ENCODE measurements at regions not wholly inside any gene's neighbourhood (a gene's known extent, or its start where the extent isn't known, plus 50 kb on each side); places are given as distances from the start of the nearest gene placed in this dataset.
"Not testable (repeated sequence)": the region's sequence is repeated elsewhere in the genome, so short reads cannot be mapped to it uniquely, and the experiment has no call there.

DNA sequence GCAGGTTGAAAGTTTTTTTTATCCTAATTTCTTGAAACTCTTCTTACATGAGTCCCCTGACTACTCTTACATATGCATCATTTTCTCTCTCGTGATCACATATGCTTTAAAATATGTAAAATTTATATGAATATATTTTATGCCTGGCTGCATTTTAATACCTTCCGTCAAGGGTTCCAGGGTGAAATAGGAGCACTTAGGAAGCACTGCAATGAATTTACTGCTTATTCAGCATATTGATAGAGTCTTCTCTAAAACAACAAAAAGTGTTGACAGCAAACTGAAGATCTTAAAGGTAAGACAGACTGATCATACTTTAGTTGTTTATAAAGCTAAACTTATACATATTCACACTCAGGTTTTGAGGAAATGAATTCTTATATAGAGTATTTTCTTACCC is 1191.6 kb upstream of the CRIM1 start:
- ATAC-seq (ENCODE audit: low FRiP score) (no peak), DNase-seq (no peak)
- 83 to 90% methylated on average over 2 of the region's 2 CpGs for WGBS, 2 donors
- intact Hi-C loops (cut with DNase I): no loop called here
- H3K4me3 ChIP-seq (ENCODE audit: low read length in 2 of 2): no peak overlapping the region
- H3K9me3 ChIP-seq (ENCODE audit: control insufficient read depth, low read length): no peaks in the 10 kb centered on the region
- no peaks in the 10 kb centered on the region for H3K27me3 ChIP-seq (ENCODE audit: control insufficient read depth in 1 of 2, insufficient read depth in 2 of 2, low read length in 1 of 2)
- H3K36me3 ChIP-seq (ENCODE audit: control insufficient read depth in 1 of 2, insufficient read depth in 2 of 2, low read length in 1 of 2): no peaks in the 10 kb centered on the region
- H3K4me1 ChIP-seq (ENCODE audit: control insufficient read depth in 1 of 2, insufficient read depth in 2 of 2, low read length in 2 of 2): no peaks in the 10 kb centered on the region
- H3K27ac ChIP-seq (ENCODE audit: low read depth in 1 of 2, low read length in 2 of 2): no peak overlapping the region

DNA sequence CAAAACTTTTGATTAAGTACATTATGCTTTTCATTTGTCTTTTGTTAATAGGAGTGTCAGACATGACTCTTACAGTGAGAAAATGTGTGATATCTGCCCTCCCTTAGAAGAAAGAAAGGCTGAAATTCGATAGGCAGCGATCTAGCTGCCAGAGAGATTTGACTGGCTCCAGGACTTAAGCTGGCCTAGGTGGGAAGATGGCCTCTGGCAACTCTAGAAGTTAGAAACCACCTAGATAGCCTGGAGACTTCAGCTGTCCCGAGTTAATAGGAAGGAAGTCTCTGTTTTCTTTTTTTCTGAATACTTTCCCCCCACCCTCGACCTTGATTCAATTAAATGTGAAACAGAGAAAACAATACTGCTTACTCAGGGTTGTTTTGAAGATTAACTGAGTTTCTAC is 1194.7 kb upstream of the CRIM1 start:
- intact Hi-C loops (cut with DNase I): no loop called here

GRCh38 chr2:35125871-35126270 is 1229.7 kb upstream of the CRIM1 start:
- intact Hi-C loops (cut with DNase I): no loop called here
- no peaks in the 10 kb centered on the region for H3K36me3 ChIP-seq (ENCODE audit: control insufficient read depth in 1 of 2, insufficient read depth in 2 of 2, low read length in 1 of 2)
- H3K27me3 ChIP-seq (ENCODE audit: control insufficient read depth in 1 of 2, insufficient read depth in 2 of 2, low read length in 1 of 2): no peaks in the 10 kb centered on the region
- no peaks in the 10 kb centered on the region for H3K4me1 ChIP-seq (ENCODE audit: control insufficient read depth in 1 of 2, insufficient read depth in 2 of 2, low read length in 2 of 2)
- DNase-seq (no peak), ATAC-seq (ENCODE audit: low FRiP score) (no peak)
- H3K4me3 ChIP-seq (ENCODE audit: low read length in 2 of 2): no peak overlapping the region
- no peaks in the 10 kb centered on the region for H3K9me3 ChIP-seq (ENCODE audit: control insufficient read depth, low read length)
- 86 to 88% methylated on average over 1 of the region's 1 CpG for WGBS, 2 donors
- no peak overlapping the region for H3K27ac ChIP-seq (ENCODE audit: low read depth in 1 of 2, low read length in 2 of 2)

More for the DNA sequence above, 1194.7 kb upstream of the CRIM1 start:
- WGBS, 2 donors: 51 to 53% methylated on average over 4 of the region's 4 CpGs
- ATAC-seq (ENCODE audit: low FRiP score): no peak
- Histone ChIP-seq H3K4me3 (ENCODE audit: low read length in 2 of 2) (no peak overlapping the region), H3K27me3 (ENCODE audit: control insufficient read depth in 1 of 2, insufficient read depth in 2 of 2, low read length in 1 of 2) (no peaks in the 10 kb centered on the region), H3K36me3 (ENCODE audit: control insufficient read depth in 1 of 2, insufficient read depth in 2 of 2, low read length in 1 of 2) (no peaks in the 10 kb centered on the region), H3K4me1 (ENCODE audit: control insufficient read depth in 1 of 2, insufficient read depth in 2 of 2, low read length in 2 of 2) (no peaks in the 10 kb centered on the region), H3K27ac (ENCODE audit: low read depth in 1 of 2, low read length in 2 of 2) (no peak overlapping the region), H3K9me3 (ENCODE audit: control insufficient read depth, low read length) (no peaks in the 10 kb centered on the region)
- no peak for DNase-seq

GRCh38 chr2:35125278-35125677 is 1230.3 kb upstream of the CRIM1 start:
- no peaks in the 10 kb centered on the region for H3K4me1 ChIP-seq (ENCODE audit: control insufficient read depth in 1 of 2, insufficient read depth in 2 of 2, low read length in 2 of 2)
- ATAC-seq (ENCODE audit: low FRiP score): no peak
- no peak overlapping the region for H3K4me3 ChIP-seq (ENCODE audit: low read length in 2 of 2)
- no peaks in the 10 kb centered on the region for H3K27me3 ChIP-seq (ENCODE audit: control insufficient read depth in 1 of 2, insufficient read depth in 2 of 2, low read length in 1 of 2)
- 85 to 87% methylated on average over 4 of the region's 4 CpGs for WGBS, 2 donors
- intact Hi-C loops (cut with DNase I): no loop called here
- H3K27ac ChIP-seq (ENCODE audit: low read depth in 1 of 2, low read length in 2 of 2): no peak overlapping the region
- no peaks in the 10 kb centered on the region for H3K9me3 ChIP-seq (ENCODE audit: control insufficient read depth, low read length)
- no peak for DNase-seq
- H3K36me3 ChIP-seq (ENCODE audit: control insufficient read depth in 1 of 2, insufficient read depth in 2 of 2, low read length in 1 of 2): no peaks in the 10 kb centered on the region

DNA sequence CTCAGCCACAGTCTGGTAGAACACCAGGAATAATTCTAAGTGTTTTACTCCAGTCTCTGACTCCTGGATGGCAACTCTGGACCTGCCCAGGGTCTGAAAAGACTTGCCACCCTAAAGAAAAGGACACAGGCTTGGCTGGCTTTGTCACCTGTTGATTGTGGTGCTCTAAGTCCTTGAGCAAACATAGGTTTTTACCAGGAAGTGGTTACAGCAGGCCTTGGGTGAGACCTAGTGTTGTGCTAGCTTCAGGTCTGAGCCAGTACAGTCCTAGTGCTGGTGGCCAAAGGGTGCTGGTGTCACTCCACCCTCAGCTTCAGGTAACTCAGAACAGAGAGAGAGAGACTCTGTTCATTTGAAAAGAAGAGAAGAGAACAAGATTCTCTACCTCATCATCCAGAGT is 1239.4 kb upstream of the CRIM1 start:
- Histone ChIP-seq H3K36me3 (ENCODE audit: control insufficient read depth in 1 of 2, insufficient read depth in 2 of 2, low read length in 1 of 2) (no peaks in the 10 kb centered on the region), H3K27me3 (ENCODE audit: control insufficient read depth in 1 of 2, insufficient read depth in 2 of 2, low read length in 1 of 2) (no peaks in the 10 kb centered on the region), H3K27ac (ENCODE audit: low read depth in 1 of 2, low read length in 2 of 2) (no peak overlapping the region), H3K4me1 (ENCODE audit: control insufficient read depth in 1 of 2, insufficient read depth in 2 of 2, low read length in 2 of 2) (no peaks in the 10 kb centered on the region), H3K9me3 (ENCODE audit: control insufficient read depth, low read length) (peaks cover 3% of the 10 kb centered on the region), H3K4me3 (ENCODE audit: low read length in 2 of 2) (no peak overlapping the region)
- intact Hi-C loops (cut with DNase I): no loop called here
- DNase-seq (no peak), ATAC-seq (ENCODE audit: low FRiP score) (no peak)

GRCh38 chr2:35114765-35115164 is 1240.8 kb upstream of the CRIM1 start:
- WGBS, 2 donors: 55 to 56% methylated on average over 2 of the region's 2 CpGs
- Histone ChIP-seq H3K9me3 (ENCODE audit: control insufficient read depth, low read length) (peaks cover 3% of the 10 kb centered on the region), H3K27me3 (ENCODE audit: control insufficient read depth in 1 of 2, insufficient read depth in 2 of 2, low read length in 1 of 2) (no peaks in the 10 kb centered on the region), H3K4me1 (ENCODE audit: control insufficient read depth in 1 of 2, insufficient read depth in 2 of 2, low read length in 2 of 2) (no peaks in the 10 kb centered on the region), H3K27ac (ENCODE audit: low read depth in 1 of 2, low read length in 2 of 2) (no peak overlapping the region), H3K36me3 (ENCODE audit: control insufficient read depth in 1 of 2, insufficient read depth in 2 of 2, low read length in 1 of 2) (no peaks in the 10 kb centered on the region), H3K4me3 (ENCODE audit: low read length in 2 of 2) (no peak overlapping the region)
- intact Hi-C loops (cut with DNase I): no loop called here
- ATAC-seq (ENCODE audit: low FRiP score) (no peak), DNase-seq (no peak)

- H3K27me3 ChIP-seq (ENCODE audit: control insufficient read depth in 1 of 2, insufficient read depth in 2 of 2, low read length in 1 of 2); ATAC-seq (ENCODE audit: low FRiP score); intact Hi-C loops (cut with DNase I); H3K36me3 ChIP-seq (ENCODE audit: control insufficient read depth in 1 of 2, insufficient read depth in 2 of 2, low read length in 1 of 2); H3K4me1 ChIP-seq (ENCODE audit: control insufficient read depth in 1 of 2, insufficient read depth in 2 of 2, low read length in 2 of 2); H3K27ac ChIP-seq (ENCODE audit: low read depth in 1 of 2, low read length in 2 of 2); H3K9me3 ChIP-seq (ENCODE audit: control insufficient read depth, low read length); H3K4me3 ChIP-seq (ENCODE audit: low read length in 2 of 2); DNase-seq: not testable (repeated sequence)
- 76 to 89% methylated on average over 2 to 10 of the region's 10 CpGs for WGBS, 2 donors
Measured at GRCh38 chr2:35112367-35112766, 1243.2 kb upstream of the CRIM1 start.

DNA sequence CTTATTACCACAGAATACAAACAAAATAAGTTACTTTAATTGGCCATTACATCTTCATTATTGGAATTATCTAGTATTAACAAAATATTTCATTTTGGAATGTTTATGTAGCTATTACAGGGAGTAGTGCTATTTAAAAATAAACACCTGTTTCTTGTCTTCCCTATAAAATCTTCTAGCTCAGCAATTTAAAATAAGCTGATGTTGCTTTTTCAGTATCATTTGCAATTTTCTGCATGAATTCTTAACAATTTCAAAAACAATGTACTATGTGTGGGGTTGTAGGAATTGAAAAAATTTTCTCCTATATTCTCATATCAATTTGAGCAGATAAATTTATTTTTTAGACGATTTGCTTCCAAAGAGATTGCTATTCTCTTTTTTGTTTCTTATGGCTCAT is 1251.3 kb upstream of the CRIM1 start:
- no peaks in the 10 kb centered on the region for H3K27me3 ChIP-seq (ENCODE audit: control insufficient read depth in 1 of 2, insufficient read depth in 2 of 2, low read length in 1 of 2)
- H3K4me3 ChIP-seq (ENCODE audit: low read length in 2 of 2): no peak overlapping the region
- WGBS, 2 donors: 71 to 82% methylated on average over 1 of the region's 1 CpG
- H3K9me3 ChIP-seq (ENCODE audit: control insufficient read depth, low read length): no peaks in the 10 kb centered on the region
- no peaks in the 10 kb centered on the region for H3K36me3 ChIP-seq (ENCODE audit: control insufficient read depth in 1 of 2, insufficient read depth in 2 of 2, low read length in 1 of 2)
- intact Hi-C loops (cut with DNase I): no loop called here
- no peak for DNase-seq
- H3K27ac ChIP-seq (ENCODE audit: low read depth in 1 of 2, low read length in 2 of 2): no peak overlapping the region
- H3K4me1 ChIP-seq (ENCODE audit: control insufficient read depth in 1 of 2, insufficient read depth in 2 of 2, low read length in 2 of 2): no peaks in the 10 kb centered on the region
- no peak for ATAC-seq (ENCODE audit: low FRiP score)

GRCh38 chr2:35099342-35099741 is 1256.2 kb upstream of the CRIM1 start:
- no peaks in the 10 kb centered on the region for H3K4me1 ChIP-seq (ENCODE audit: control insufficient read depth in 1 of 2, insufficient read depth in 2 of 2, low read length in 2 of 2)
- H3K4me3 ChIP-seq (ENCODE audit: low read length in 2 of 2): no peak overlapping the region
- 30 to 43% methylated on average over 2 of the region's 2 CpGs for WGBS, 2 donors
- no peaks in the 10 kb centered on the region for H3K36me3 ChIP-seq (ENCODE audit: control insufficient read depth in 1 of 2, insufficient read depth in 2 of 2, low read length in 1 of 2)
- no peak overlapping the region for H3K27ac ChIP-seq (ENCODE audit: low read depth in 1 of 2, low read length in 2 of 2)
- no peak for ATAC-seq (ENCODE audit: low FRiP score)
- no peaks in the 10 kb centered on the region for H3K9me3 ChIP-seq (ENCODE audit: control insufficient read depth, low read length)
- no peak for DNase-seq
- H3K27me3 ChIP-seq (ENCODE audit: control insufficient read depth in 1 of 2, insufficient read depth in 2 of 2, low read length in 1 of 2): no peaks in the 10 kb centered on the region
- intact Hi-C loops (cut with DNase I): no loop called here

All from aorta (tissue), 5 donors.